Activated CD8-positive, alpha-beta memory T cell treated with anti-CD3 and anti-CD28 coated beads, Interleukin-2, amount 10 ng/mL, durations not matched to agents 7 days and 5 days (primary cell): ENCODE measurements at regions not wholly inside any gene's neighbourhood (a gene's known extent, or its start where the extent isn't known, plus 50 kb on each side); places are given as distances from the start of the nearest gene placed in this dataset.

Experiments
- ATAC-seq: fragments of 150-1000 bp; cut with Tn5 transposase; one replicate; pipeline ENCODE4 v1.10.0; 2021; ENCODE audit warnings: moderate library complexity
- CTCF ChIA-PET: fragments of 350-600 bp; sonication (Branson Sonifier 250); formaldehyde crosslinking; loops from one replicate; lab custom pipeline; 2021; ENCODE audit warnings: antibody characterized with exemption; lab: Charles Lee
- DNase-seq: peaks from one replicate; pipeline ENCODE4 v3.0.0-alpha.2; 2020
- H3K27ac Mint-ChIP-seq: one replicate; pipeline ENCODE4 v1.8.0; 2021; ENCODE audit warnings: mild to moderate bottlenecking, mixed read lengths
- H3K27me3 Mint-ChIP-seq: one replicate; pipeline ENCODE4 v1.8.0; 2021; ENCODE audit warnings: mixed read lengths
- H3K36me3 Mint-ChIP-seq: one replicate; pipeline ENCODE4 v1.8.0; 2021; ENCODE audit warnings: mild to moderate bottlenecking, mixed read lengths
- H3K4me1 Mint-ChIP-seq: one replicate; pipeline ENCODE4 v1.8.0; 2021; ENCODE audit warnings: mixed read lengths
- H3K4me3 Mint-ChIP-seq: one replicate; pipeline ENCODE4 v1.8.0; 2021; ENCODE audit warnings: mild to moderate bottlenecking, moderate library complexity, mixed read lengths
- H3K9me3 Mint-ChIP-seq: one replicate; pipeline ENCODE4 v1.8.0; 2022; ENCODE audit warnings: low read depth, mixed read lengths

DNA sequence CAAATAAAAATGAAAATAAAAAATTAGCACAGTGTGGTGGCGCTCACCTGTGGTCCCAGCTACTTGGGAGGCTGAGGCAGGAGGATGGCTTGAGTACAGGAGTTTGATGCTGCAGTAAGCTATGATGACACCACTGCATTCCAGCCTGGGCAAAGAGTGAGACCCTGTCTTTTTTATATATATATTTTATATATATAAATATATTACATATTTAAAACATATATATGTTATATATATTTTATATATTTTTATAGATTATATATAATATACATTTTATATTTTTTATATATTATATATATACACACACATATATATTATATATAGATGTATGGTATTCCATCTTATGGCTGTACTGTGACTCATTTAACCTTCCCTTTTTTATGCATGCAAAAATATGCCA, 87.6 kb upstream of the PMEPA1 start:
- ATAC-seq (no peak), DNase-seq (no peak)
- Mint-ChIP-seq H3K4me3 (no peak overlapping the region), H3K4me1 (no peaks in the 10 kb centered on the region), H3K27ac (no peak overlapping the region), H3K9me3 (no peaks in the 10 kb centered on the region), H3K36me3 (no peaks in the 10 kb centered on the region), H3K27me3 (peaks cover 7% of the 10 kb centered on the region)
- CTCF ChIA-PET: no interaction called here

DNA sequence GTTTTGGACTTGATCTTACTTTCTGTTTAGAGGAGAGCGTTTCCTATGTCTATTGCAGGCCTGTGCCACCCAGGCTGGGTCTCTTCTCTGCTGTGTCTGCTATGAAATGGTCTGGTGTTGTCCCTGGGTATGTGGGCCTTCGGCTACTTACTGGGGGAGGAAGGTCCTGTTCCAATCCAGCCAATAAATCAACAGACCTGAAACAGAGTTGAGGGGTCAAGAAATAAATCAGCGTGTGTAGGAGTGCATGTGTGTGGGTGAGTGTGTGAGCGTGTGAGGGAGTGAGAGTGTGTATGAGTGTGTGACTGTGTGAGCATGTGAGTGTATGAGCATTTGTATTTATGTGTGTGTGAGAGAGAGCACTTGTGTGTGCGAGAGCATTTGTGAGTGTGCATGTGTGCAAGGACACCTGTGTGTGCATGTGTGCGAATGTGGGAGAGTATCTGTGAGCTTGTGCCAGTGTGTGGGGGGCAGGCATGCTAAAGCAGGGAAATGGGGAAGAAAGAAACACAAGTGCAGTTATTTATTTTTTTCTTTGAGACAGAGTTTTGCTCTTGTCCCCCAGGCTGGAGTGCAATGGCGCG, 86.3 kb upstream of the PMEPA1 start:
- Mint-ChIP-seq H3K27me3 (peaks cover 7% of the 10 kb centered on the region), H3K4me3 (no peak overlapping the region), H3K27ac (no peak overlapping the region), H3K36me3 (no peaks in the 10 kb centered on the region), H3K9me3 (no peaks in the 10 kb centered on the region), H3K4me1 (no peaks in the 10 kb centered on the region)
- ATAC-seq: no peak
- CTCF ChIA-PET: interaction anchor here (1.1 kb wide), 1 partner anchor 142 kb away, joined by 3 read pairs; no protein-coding TSS in a partner anchor
- no peak for DNase-seq

DNA sequence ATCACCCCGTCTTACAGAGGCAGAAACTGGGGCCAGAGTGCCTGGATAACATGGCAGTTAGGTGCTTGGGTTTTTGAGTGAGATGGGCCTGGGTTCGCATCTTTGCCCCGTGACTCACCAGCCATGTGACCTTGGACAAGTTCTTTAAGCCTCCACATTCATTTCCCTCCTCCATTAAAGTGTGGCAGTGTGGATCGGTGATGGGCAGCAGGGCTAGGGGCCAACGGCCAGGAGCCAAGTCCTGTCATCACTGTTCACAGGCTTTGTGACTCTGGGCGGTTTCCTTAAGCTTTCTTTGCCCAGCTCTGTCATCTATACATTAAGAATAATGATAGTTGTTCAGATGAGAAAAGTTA, 85.5 kb upstream of the PMEPA1 start:
- no peak for ATAC-seq
- no peak overlapping the region for H3K27ac Mint-ChIP-seq

DNA sequence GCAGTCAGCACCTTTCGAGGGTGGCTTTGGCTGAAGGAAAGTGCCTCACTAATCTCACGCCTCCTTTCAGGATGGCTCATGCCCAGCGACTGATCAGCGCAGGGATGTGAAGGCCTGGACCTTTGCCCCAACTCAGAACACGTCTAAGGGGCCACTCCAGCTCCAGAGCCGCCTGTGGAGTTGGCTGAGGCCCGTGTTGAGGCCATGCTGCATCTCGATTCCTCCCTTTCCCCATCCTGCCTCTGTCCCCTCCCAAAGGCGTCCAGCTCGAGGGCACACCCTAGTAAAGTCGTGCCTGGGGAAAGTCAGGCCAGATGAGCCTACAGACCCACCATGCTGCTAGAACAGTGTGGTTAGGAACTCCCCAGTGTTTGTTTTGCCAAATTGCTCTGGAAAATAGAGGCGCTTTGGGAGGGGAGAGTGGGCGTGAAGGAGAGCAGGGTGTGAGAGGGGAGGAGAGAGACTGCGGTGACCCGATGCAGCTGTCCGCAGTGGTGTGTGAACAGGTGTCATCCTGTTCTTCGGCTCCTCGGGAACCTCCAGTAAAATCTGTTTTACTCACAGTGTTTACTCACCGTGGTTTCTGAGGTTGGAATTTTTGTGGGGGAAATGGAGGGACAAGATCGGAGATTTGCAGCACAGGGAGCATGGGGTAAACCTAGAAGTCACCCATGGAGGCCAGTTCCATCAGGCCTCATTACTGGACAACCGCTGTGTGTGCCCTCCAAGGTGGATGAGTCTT, 85.0 kb upstream of the PMEPA1 start:
- H3K27me3 Mint-ChIP-seq: peaks cover 9% of the 10 kb centered on the region
- ATAC-seq (no peak), DNase-seq (no peak)
- H3K27ac Mint-ChIP-seq: no peak overlapping the region
- H3K4me1 Mint-ChIP-seq: no peaks in the 10 kb centered on the region
- H3K9me3 Mint-ChIP-seq: no peaks in the 10 kb centered on the region
- H3K36me3 Mint-ChIP-seq: no peaks in the 10 kb centered on the region
- H3K4me3 Mint-ChIP-seq: no peak overlapping the region
- CTCF ChIA-PET: interaction anchor here (1.1 kb wide), 1 partner anchor 140 kb away, joined by 3 read pairs; no protein-coding TSS in a partner anchor

More for the DNA sequence above, 85.5 kb upstream of the PMEPA1 start:
- DNase-seq: no peak
- Mint-ChIP-seq H3K27me3 (peaks cover 9% of the 10 kb centered on the region), H3K36me3 (no peaks in the 10 kb centered on the region), H3K4me3 (no peak overlapping the region), H3K9me3 (no peaks in the 10 kb centered on the region), H3K4me1 (no peaks in the 10 kb centered on the region)
- CTCF ChIA-PET: interaction anchor here (1.1 kb wide), 1 partner anchor 141 kb away, joined by 3 read pairs; no protein-coding TSS in a partner anchor

DNA sequence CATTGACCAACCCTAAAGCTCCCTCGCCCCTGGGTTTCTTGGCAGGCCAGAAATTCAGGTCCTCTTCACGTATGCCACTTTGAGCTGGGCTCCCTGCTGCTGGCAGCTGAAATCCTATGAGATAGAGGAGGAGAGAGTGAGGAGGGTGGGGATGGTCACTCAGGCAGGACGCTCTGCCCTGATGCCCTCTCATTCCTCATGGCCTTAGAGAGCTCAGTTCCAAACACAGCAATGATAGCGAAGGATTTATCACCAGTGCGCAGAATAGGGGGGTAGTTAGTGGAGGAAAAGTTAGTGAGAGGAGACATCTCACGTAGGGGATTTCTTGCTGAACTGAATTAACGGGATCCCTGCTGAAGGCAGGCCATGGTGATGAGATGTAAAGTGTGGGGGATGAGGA, 84.2 kb upstream of the PMEPA1 start:
- Mint-ChIP-seq H3K4me3 (no peak overlapping the region), H3K27me3 (peaks cover 7% of the 10 kb centered on the region), H3K9me3 (no peaks in the 10 kb centered on the region), H3K4me1 (no peaks in the 10 kb centered on the region), H3K36me3 (no peaks in the 10 kb centered on the region), H3K27ac (no peak overlapping the region)
- no peak for DNase-seq
- CTCF ChIA-PET: no interaction called here
- ATAC-seq: no peak

DNA sequence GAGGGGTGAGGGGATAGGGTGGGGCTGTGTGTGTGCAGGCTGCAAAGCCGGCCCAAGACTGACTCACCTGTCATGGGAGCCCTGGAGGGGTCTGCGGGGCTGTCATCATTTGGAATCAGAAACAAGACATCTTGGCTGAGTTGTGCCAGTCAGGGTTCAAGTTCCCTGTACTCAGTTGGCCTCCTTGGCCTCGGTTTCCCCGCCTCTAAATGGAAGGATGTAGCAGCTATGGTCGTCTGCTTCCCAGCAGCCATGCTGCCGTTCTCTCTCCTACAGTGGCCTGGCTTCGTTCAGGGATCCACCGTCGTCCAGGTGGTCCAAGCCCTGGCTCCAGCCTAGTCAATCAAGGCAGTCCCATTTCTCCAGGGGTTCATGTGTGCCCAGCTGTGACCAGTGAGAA, 83.6 kb upstream of the PMEPA1 start:
- H3K4me3 Mint-ChIP-seq: no peak overlapping the region
- no peaks in the 10 kb centered on the region for H3K4me1 Mint-ChIP-seq
- DNase-seq: no peak
- H3K36me3 Mint-ChIP-seq: no peaks in the 10 kb centered on the region
- ATAC-seq: no peak
- H3K27ac Mint-ChIP-seq: no peak overlapping the region
- CTCF ChIA-PET: no interaction called here
- H3K9me3 Mint-ChIP-seq: no peaks in the 10 kb centered on the region
- H3K27me3 Mint-ChIP-seq: peaks cover 5% of the 10 kb centered on the region

DNA sequence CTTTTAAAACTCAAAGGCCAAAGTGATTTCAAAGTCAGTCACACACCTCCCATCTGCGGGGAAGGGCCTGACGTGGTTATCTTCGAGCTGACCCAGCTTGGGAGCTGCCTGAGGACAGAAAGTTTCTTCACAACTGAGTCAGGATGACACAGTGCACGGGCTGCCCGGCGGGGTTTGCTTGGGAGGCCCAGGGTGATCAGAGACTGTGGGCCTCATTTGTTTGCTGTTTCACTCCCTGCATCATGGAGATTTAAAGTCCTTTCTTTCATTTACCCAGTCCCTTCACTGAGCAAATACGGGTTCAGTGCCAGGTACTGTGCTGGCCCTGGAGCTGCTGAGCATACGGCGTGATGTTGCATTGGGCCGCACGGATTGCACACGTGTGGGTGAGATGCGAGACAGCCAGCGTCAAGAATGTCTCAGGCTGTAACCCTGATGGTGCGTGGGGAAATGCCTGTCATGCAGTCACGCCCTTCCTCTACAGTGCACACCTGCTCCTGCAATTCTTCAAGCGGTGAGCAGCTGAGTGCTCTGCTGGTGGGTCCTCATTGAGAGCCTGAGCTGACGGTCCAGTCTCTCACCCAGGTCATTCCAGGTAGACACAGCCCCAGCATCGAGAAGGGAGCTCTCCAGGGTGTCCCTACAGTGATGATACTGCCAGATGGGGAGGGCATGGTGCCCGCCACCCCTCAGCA, 82.7 kb upstream of the PMEPA1 start:
- no peak for ATAC-seq
- H3K36me3 Mint-ChIP-seq: no peaks in the 10 kb centered on the region
- H3K27me3 Mint-ChIP-seq: peaks cover 2% of the 10 kb centered on the region
- no peak overlapping the region for H3K4me3 Mint-ChIP-seq
- H3K4me1 Mint-ChIP-seq: no peaks in the 10 kb centered on the region
- no peak for DNase-seq
- no peak overlapping the region for H3K27ac Mint-ChIP-seq
- CTCF ChIA-PET: no interaction called here
- no peaks in the 10 kb centered on the region for H3K9me3 Mint-ChIP-seq

DNA sequence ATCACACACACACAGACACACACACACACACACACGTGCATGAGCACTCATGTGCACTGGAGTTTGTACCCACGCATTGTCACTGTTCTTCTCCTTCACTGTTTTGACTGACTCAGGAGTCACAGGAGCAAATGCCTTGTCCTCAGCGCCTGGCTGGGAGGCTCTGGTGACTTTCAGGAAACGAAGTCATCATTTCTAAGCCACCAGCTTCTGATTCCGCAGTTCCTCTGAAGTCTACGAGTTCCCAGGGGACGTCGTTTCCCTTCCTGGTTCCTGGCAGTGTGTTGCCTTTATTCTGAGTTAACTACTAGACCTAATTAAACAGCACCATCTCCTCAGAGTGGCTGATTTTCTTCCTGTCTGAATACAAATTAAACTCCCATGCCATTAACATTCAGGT, 82.2 kb upstream of the PMEPA1 start:
- CTCF ChIA-PET: no interaction called here
- H3K27ac Mint-ChIP-seq: no peak overlapping the region

DNA sequence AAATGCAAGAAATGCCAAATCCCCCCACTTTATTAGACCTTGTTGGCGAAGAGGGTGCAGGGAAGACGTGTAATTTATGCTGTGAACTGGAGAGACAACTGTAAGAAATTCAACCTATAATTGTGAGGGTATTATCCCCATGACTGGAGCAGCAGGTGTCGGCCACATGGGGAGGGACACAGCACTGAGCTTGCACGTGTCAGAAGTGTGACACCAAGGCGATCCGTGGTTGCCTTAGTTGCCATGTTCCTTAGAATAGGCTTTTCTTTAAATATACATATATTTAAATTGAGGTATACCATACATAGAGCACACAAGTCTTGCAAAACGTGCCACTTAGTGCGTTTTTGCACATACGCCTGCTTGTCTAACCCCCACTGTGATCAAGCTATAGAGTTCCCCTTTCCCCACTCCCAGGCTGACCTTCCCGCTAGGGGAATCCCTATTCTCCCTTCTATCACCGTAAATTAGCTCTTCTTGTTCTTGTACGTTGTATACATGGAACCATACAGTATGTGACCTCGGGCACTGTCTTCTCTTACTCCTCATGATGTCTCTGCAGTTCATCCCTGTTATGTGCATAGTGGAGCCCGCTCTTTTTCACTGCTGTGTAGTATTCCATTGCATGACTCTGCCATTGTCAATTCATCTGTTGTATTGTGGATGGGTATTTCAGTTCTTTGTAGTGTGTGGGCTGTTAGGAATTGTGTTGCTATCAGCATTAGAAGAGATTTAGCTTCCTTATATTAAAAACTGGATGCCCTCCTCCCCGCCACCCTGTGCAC, 81.6 kb upstream of the PMEPA1 start:
- peaks cover 2% of the 10 kb centered on the region for H3K27me3 Mint-ChIP-seq
- H3K36me3 Mint-ChIP-seq: no peaks in the 10 kb centered on the region
- ATAC-seq (no peak), DNase-seq (no peak)
- H3K9me3 Mint-ChIP-seq: no peaks in the 10 kb centered on the region
- H3K27ac Mint-ChIP-seq: no peak overlapping the region
- CTCF ChIA-PET: no interaction called here
- peaks cover 4% of the 10 kb centered on the region for H3K4me1 Mint-ChIP-seq
- H3K4me3 Mint-ChIP-seq: no peak overlapping the region

More for the DNA sequence above, 82.2 kb upstream of the PMEPA1 start:
- Mint-ChIP-seq H3K4me3 (no peak overlapping the region), H3K9me3 (no peaks in the 10 kb centered on the region), H3K36me3 (no peaks in the 10 kb centered on the region), H3K27me3 (peaks cover 2% of the 10 kb centered on the region), H3K4me1 (no peaks in the 10 kb centered on the region)
- DNase-seq (no peak), ATAC-seq (no peak)

DNA sequence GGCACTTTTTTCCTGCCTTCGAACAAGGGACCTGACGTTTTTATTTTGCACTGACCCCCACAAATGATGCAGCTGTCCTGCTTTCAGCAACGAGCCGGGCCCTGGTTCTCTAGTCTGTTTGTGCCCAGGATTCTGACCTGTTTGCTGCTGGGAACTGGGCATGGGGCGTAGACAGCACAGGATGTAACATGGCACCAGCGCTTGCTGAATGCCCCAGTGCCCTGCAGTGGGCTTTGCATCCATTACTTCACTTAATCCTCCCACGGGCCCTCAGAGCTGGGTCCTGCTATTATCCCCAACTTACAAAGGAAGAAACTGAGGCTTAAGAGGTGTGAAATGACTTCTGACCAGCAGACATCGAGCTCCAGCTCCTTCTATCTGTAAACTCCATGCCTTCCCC, 80.4 kb upstream of the PMEPA1 start:
- ATAC-seq (no peak), DNase-seq (no peak)
- peaks cover 2% of the 10 kb centered on the region for H3K27me3 Mint-ChIP-seq
- H3K27ac Mint-ChIP-seq: no peak overlapping the region
- H3K4me3 Mint-ChIP-seq: no peak overlapping the region
- H3K9me3 Mint-ChIP-seq: no peaks in the 10 kb centered on the region
- CTCF ChIA-PET: no interaction called here
- peaks cover 9% of the 10 kb centered on the region for H3K4me1 Mint-ChIP-seq
- no peaks in the 10 kb centered on the region for H3K36me3 Mint-ChIP-seq

DNA sequence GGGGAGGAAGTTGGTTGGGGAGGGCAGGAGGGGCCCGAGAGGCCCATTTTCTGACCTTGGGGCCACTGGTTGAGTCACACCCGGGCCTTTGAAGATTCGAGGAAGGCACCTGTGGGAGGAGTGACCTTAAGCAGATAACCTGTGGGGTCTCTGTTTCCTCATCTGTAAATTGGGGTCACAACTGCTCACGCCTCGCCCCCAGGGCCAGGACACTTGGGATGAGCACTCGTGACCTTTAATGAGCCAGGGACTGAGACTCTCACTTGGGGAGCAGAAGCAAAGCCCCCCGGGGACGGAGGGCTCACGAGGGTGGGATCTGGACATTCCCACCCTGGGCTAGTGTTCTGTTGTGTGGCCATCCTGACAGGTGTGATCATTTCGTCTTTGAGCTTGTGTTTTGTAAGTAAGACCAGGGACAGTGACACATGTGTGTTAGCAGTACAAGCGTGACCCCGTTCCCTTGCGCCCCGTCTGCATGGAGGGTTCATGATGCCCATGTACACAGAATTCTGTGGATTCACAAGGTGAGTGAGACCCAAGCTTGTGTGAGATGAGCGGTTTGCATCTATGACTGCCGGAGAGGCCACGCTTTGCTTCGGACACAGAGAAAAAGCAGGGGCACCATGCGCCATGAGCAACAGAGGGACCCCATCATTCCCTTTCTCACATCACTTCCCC, 79.3 kb upstream of the PMEPA1 start:
- DNase-seq (no peak), ATAC-seq (no peak)
- Mint-ChIP-seq H3K36me3 (no peaks in the 10 kb centered on the region), H3K27me3 (peaks cover 2% of the 10 kb centered on the region), H3K9me3 (no peaks in the 10 kb centered on the region), H3K27ac (no peak overlapping the region), H3K4me3 (no peak overlapping the region), H3K4me1 (peaks cover 9% of the 10 kb centered on the region)
- CTCF ChIA-PET: no interaction called here

DNA sequence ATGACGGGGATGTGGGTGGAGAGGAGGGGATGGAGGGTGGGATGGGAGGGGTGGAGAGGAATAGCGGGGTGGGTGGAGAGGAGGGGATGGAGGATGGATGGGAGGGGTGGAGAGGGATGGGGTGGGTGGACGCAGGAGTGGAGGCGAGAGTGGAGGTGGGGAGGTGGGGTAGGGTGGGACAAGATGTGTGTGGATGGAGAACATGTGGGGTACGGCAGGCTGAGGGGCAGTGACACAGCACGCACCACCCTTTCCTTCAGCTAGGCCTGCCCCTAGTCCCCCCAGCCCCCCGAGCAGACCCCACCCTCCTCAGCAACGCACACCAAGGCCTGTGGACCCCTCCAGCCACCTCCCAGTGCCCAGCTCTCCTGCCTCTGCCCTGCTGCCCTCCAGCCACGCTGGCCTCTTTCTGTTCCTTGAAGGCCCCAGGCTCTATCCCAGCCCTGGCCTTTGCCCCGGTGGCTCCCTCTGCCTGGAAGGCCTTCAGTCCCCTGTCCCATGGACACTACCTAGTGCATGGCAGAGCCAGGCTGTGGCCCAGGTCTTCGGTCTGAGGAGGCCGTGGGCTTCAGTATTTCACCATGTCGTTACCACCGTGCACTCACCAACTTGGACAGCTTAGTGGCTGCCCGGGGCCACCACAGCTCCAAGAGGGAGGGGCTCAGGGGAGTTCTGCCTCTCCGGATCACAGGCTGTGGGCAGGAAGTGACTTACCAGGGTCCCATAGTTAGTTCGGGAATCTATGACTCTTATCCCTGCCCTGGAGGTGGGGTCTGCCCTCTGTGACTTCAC, 78.4 kb upstream of the PMEPA1 start:
- Mint-ChIP-seq H3K9me3 (no peaks in the 10 kb centered on the region), H3K27me3 (peaks cover 2% of the 10 kb centered on the region), H3K4me1 (peaks cover 9% of the 10 kb centered on the region), H3K36me3 (no peaks in the 10 kb centered on the region), H3K27ac (no peak overlapping the region), H3K4me3 (no peak overlapping the region)
- DNase-seq (no peak), ATAC-seq (no peak)
- CTCF ChIA-PET: no interaction called here
